ENCODE measurements at regions not wholly inside any gene's neighbourhood (a gene's known extent, or its start where the extent isn't known, plus 50 kb on each side); places are given as distances from the start of the nearest gene placed in this dataset.

- Histone ChIP-seq H3K4me1 (peaks cover 0 to 18% (median 17%) of the 10 kb centered on the region in 4 donors), H3K4me3 (no peak overlapping the region), H3K27ac (no peak overlapping the region), H3K9me3 (no peaks in the 10 kb centered on the region), H3K27me3 (no peaks in the 10 kb centered on the region), H3K36me3 (no peaks in the 10 kb centered on the region)
- 20 to 36% methylated on average over 7 of the region's 7 CpGs for WGBS, 2 donors
- TF ChIP-seq EP300 (IDR thresholded peaks at IDR 0.05) (no peak), POLR2A (IDR thresholded peaks at IDR 0.05) (no peak), CTCF (IDR thresholded peaks at IDR 0.05) (no peak), POLR2AphosphoS5 (IDR thresholded peaks at IDR 0.05) (no peak)
- intact Hi-C loops (cut with DNase I): no loop called here
- DNase-seq: no peak
These were observed 82.7 kb upstream of the CHD2 start for GRCh38 chr15:92817339-92817886.

- Histone ChIP-seq H3K9me3 (no peaks in the 10 kb centered on the region), H3K4me1 (peaks cover 0 to 18% (median 17%) of the 10 kb centered on the region in 4 donors), H3K27me3 (no peaks in the 10 kb centered on the region), H3K27ac (peak overlapping the region in 1 of 4 donors; percentile 85), H3K36me3 (no peaks in the 10 kb centered on the region), H3K4me3 (no peak overlapping the region)
- no peak for DNase-seq
- TF ChIP-seq POLR2A (IDR thresholded peaks at IDR 0.05) (no peak), CTCF (IDR thresholded peaks at IDR 0.05) (no peak), POLR2AphosphoS5 (IDR thresholded peaks at IDR 0.05) (no peak), EP300 (IDR thresholded peaks at IDR 0.05) (no peak)
- WGBS, 2 donors: 52 to 69% methylated on average over 16 of the region's 16 CpGs
- intact Hi-C loops (cut with DNase I): loop anchor here (1.0 kb wide), 1 partner anchor 7 kb away; no protein-coding TSS in a partner anchor
These were observed 81.4 kb upstream of the CHD2 start for GRCh38 chr15:92818651-92819277.

GRCh38 chr15:92819278-92820235 is 80.6 kb upstream of the CHD2 start:
- no peaks in the 10 kb centered on the region for H3K9me3 ChIP-seq
- H3K4me1 ChIP-seq: peaks cover 0 to 18% (median 17%) of the 10 kb centered on the region in 4 donors
- peak overlapping the region; percentile 67 to 85 (median 82) for H3K27ac ChIP-seq
- TF ChIP-seq POLR2A (IDR thresholded peaks at IDR 0.05) (no peak), CTCF (IDR thresholded peaks at IDR 0.05) (no peak), POLR2AphosphoS5 (IDR thresholded peaks at IDR 0.05) (no peak), EP300 (IDR thresholded peaks at IDR 0.05) (no peak)
- no peaks in the 10 kb centered on the region for H3K36me3 ChIP-seq
- peak overlapping the region; percentile 15 to 47 (median 38) for H3K4me3 ChIP-seq
- no peaks in the 10 kb centered on the region for H3K27me3 ChIP-seq
- no peak for DNase-seq
- WGBS, 2 donors: 12 to 34% methylated on average over 16 of the region's 16 CpGs
- intact Hi-C loops (cut with DNase I): loop anchor here (1.0 kb wide), 1 partner anchor 8 kb away; no protein-coding TSS in a partner anchor

- WGBS, 2 donors: 3 to 11% methylated on average over 36 of the region's 36 CpGs
- intact Hi-C loops (cut with DNase I): no loop called here
- Histone ChIP-seq H3K27ac (peak overlapping the region; percentile 67 to 85 (median 82)), H3K36me3 (no peaks in the 10 kb centered on the region), H3K4me3 (peak overlapping the region; percentile 15 to 47 (median 38)), H3K27me3 (no peaks in the 10 kb centered on the region), H3K9me3 (no peaks in the 10 kb centered on the region), H3K4me1 (peaks cover 0 to 18% (median 17%) of the 10 kb centered on the region in 4 donors)
- TF ChIP-seq EP300 (IDR thresholded peaks at IDR 0.05): peak in 1 of 4 donors; percentile 77
- no peak for TF ChIP-seq CTCF (IDR thresholded peaks at IDR 0.05)
- peak; percentile 31 to 46 for TF ChIP-seq POLR2A (IDR thresholded peaks at IDR 0.05)
- TF ChIP-seq POLR2AphosphoS5 (IDR thresholded peaks at IDR 0.05): peak; percentile 50 to 77 (median 68)
- peak; percentile 95 for DNase-seq
These were observed 79.7 kb upstream of the CHD2 start for GRCh38 chr15:92820236-92821021.
